Stomach (tissue), 4 donors: ENCODE measurements at regions not wholly inside any gene's neighbourhood (a gene's known extent, or its start where the extent isn't known, plus 50 kb on each side); places are given as distances from the start of the nearest gene placed in this dataset.

ENCODE experiments used
- CTCF ChIP-seq, 7 experiments: fragments of 450-650 bp in 4 of 7; fragments of 200-600 bp in 3 of 7; sonication (generic) in 3 of 7; IDR thresholded peaks; one replicate each; pipeline ENCODE4 v1.5.1; 2016 to 2019; ENCODE audit warnings: antibody characterized with exemption in 7 of 7, control low read depth in 2 of 7, mild to moderate bottlenecking in 1 of 7
- POLR2A ChIP-seq, 4 donors: fragments of 450-650 bp; IDR thresholded peaks; one replicate each; pipeline ENCODE4 v1.6.1; 2016; ENCODE audit warnings: antibody characterized with exemption in 4 of 4, control low read depth in 2 of 4, mild to moderate bottlenecking in 1 of 4, moderate library complexity in 1 of 4

GRCh38 chr3:145550522-145550921, 610.5 kb downstream of the PLOD2 start:
- TF ChIP-seq CTCF (IDR thresholded peaks at IDR 0.05) (no peak), POLR2A (IDR thresholded peaks at IDR 0.05) (no peak)
